ENCODE measurements at regions not wholly inside any gene's neighbourhood (a gene's known extent, or its start where the extent isn't known, plus 50 kb on each side); places are given as distances from the start of the nearest gene placed in this dataset.

GRCh38 chr11:94680426-94680825 is 87.7 kb upstream of the AMOTL1 start:
- Histone ChIP-seq H3K4me1 (peaks cover 18 to 21% of the 10 kb centered on the region in 2 donors), H3K27me3 (no peaks in the 10 kb centered on the region), H3K27ac (no peak overlapping the region), H3K36me3 (no peaks in the 10 kb centered on the region), H3K4me3 (no peak overlapping the region), H3K9me3 (no peaks in the 10 kb centered on the region)
- TF ChIP-seq CTCF (IDR thresholded peaks at IDR 0.05 in 4 of 5, conservative IDR thresholded peaks at IDR 0.05 in 1 of 5): no peak
- no peak for TF ChIP-seq POLR2A (IDR thresholded peaks at IDR 0.05)
- intact Hi-C loops (cut with DNase I; ENCODE audit: low total_unique reads) (no loop called here), in situ Hi-C loops (cut with MboI; ENCODE audit: low sequenced_read_pairs in 4 of 4) (no loop called here)
- ATAC-seq (no peak), DNase-seq (no peak)

DNA sequence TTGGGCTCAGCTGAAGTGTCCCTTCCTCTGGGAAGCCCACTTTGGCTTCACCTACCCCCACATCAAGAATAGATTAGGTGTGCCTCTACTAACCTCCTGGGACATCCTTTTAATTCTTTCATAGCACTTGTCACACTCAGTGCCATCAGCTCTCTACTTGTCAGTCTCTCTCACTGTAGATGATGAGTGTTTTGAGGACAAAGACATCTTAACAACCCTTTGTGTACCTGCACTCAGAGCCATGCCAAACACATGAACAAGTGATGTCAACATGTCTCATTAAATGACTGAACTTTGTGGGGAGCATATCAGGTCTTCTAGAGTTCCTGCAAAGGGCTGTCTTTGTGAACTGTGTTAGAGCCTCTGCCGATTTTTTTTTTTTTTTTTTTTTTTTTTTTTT is 87.0 kb upstream of the AMOTL1 start:
- ATAC-seq (no peak), DNase-seq (no peak)
- in situ Hi-C loops (cut with MboI; ENCODE audit: low sequenced_read_pairs in 4 of 4): no loop called here
- H3K36me3 ChIP-seq: no peaks in the 10 kb centered on the region
- no peaks in the 10 kb centered on the region for H3K9me3 ChIP-seq
- no peaks in the 10 kb centered on the region for H3K27me3 ChIP-seq
- H3K27ac ChIP-seq: no peak overlapping the region
- TF ChIP-seq POLR2A (IDR thresholded peaks at IDR 0.05): no peak
- no peak for TF ChIP-seq CTCF (IDR thresholded peaks at IDR 0.05 in 4 of 5, conservative IDR thresholded peaks at IDR 0.05 in 1 of 5)
- intact Hi-C loops (cut with DNase I; ENCODE audit: low total_unique reads): no loop called here
- H3K4me3 ChIP-seq: no peak overlapping the region
- peaks cover 11 to 14% of the 10 kb centered on the region in 2 donors for H3K4me1 ChIP-seq

- Histone ChIP-seq H3K27me3 (no peaks in the 10 kb centered on the region), H3K9me3 (no peaks in the 10 kb centered on the region), H3K4me1 (peaks cover 4 to 7% of the 10 kb centered on the region in 2 donors), H3K36me3 (no peaks in the 10 kb centered on the region), H3K27ac (no peak overlapping the region), H3K4me3 (no peak overlapping the region)
- TF ChIP-seq POLR2A (IDR thresholded peaks at IDR 0.05) (no peak), CTCF (IDR thresholded peaks at IDR 0.05 in 4 of 5, conservative IDR thresholded peaks at IDR 0.05 in 1 of 5) (no peak)
- no peak for ATAC-seq
- in situ Hi-C loops (cut with MboI; ENCODE audit: low sequenced_read_pairs in 4 of 4): no loop called here
- intact Hi-C loops (cut with DNase I; ENCODE audit: low total_unique reads): no loop called here
- DNase-seq: no peak
These were observed 86.3 kb upstream of the AMOTL1 start for GRCh38 chr11:94681852-94682251.

DNA sequence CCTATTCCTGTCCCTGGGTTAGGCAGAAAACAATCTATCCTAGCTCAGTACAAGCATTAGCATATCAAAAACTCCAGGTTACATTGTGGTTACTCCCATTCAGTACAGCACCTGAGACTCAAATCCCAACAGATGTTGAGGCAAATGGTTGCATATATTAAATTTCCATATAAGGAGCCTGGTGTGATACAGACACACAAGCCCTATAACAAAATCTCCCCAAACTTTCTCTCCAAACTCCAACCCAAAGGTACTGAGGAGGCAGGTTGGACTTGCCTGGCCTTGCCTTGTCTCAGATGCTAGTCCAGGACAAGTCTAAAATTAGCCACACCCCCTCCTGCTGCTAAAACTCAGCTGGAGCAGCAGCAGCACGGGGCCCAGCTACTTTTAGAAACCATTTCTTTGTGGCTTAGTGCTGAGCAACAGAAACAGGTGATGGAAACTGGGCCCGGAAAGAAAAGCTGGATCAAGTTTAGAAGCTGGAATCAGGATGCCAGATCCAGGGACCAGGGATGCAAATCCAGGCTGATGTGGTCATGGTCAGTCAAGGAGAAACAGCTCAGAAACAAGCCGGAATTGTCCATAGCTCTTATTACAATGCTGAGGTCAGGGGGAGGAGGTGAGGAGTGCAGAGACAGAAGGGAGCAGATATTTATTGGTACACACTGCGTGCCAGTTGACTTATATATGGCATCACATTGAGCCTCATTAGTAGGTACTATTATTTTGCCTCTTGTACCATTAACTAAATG is 73.7 kb upstream of the AMOTL1 start:
- in situ Hi-C loops (cut with MboI; ENCODE audit: low sequenced_read_pairs in 4 of 4): no loop called here
- Histone ChIP-seq H3K36me3 (no peaks in the 10 kb centered on the region), H3K9me3 (no peaks in the 10 kb centered on the region), H3K27ac (peak overlapping the region; percentile 81 to 86 (median 82)), H3K27me3 (no peaks in the 10 kb centered on the region), H3K4me3 (no peak overlapping the region), H3K4me1 (peaks cover 7% of the 10 kb centered on the region in 2 donors)
- intact Hi-C loops (cut with DNase I; ENCODE audit: low total_unique reads): loop anchor here (2.0 kb wide), 1 partner anchor 20 kb away; no protein-coding TSS in a partner anchor
- DNase-seq (peak; percentile 82 to 88), ATAC-seq (peak; percentile 98 to 100)
- TF ChIP-seq CTCF (IDR thresholded peaks at IDR 0.05 in 4 of 5, conservative IDR thresholded peaks at IDR 0.05 in 1 of 5) (no peak), POLR2A (IDR thresholded peaks at IDR 0.05) (no peak)
